Mucosa of rectum (tissue), 2 donors: ENCODE measurements at regions not wholly inside any gene's neighbourhood (a gene's known extent, or its start where the extent isn't known, plus 50 kb on each side); places are given as distances from the start of the nearest gene placed in this dataset.

Experiments used
- H3K27ac ChIP-seq, 2 donors: one replicate each; pipeline ENCODE4 v1.7.0; 2013; ENCODE audit warnings: inconsistent platforms in 2 of 2, low read depth in 2 of 2, low read length in 2 of 2
- H3K27me3 ChIP-seq, 2 donors: one replicate each; pipeline ENCODE4 v1.7.0; 2013; ENCODE audit warnings: low read length in 2 of 2; ENCODE audit not compliant: control insufficient read depth in 2 of 2, insufficient read depth in 2 of 2
- H3K36me3 ChIP-seq, 2 donors: one replicate each; pipeline ENCODE4 v1.7.0; 2013; ENCODE audit warnings: low read length in 2 of 2; ENCODE audit not compliant: control insufficient read depth in 2 of 2, insufficient read depth in 2 of 2
- H3K4me1 ChIP-seq, 2 donors: one replicate each; pipeline ENCODE4 v1.7.0; 2013; ENCODE audit warnings: low read length in 2 of 2, mild to moderate bottlenecking in 1 of 2; ENCODE audit not compliant: control insufficient read depth in 2 of 2, insufficient read depth in 2 of 2
- H3K4me3 ChIP-seq, 2 donors: one replicate each; pipeline ENCODE4 v1.7.0; 2013; ENCODE audit warnings: low read length in 2 of 2
- H3K9ac ChIP-seq, 2 donors: one replicate each; pipeline ENCODE4 v1.7.0; 2013; ENCODE audit warnings: low read length in 2 of 2, low read depth in 1 of 2, mild to moderate bottlenecking in 1 of 2
- H3K9me3 ChIP-seq, 2 donors: one replicate each; pipeline ENCODE4 v1.7.0; 2013; ENCODE audit warnings: low read length in 2 of 2; ENCODE audit not compliant: control insufficient read depth in 2 of 2
- donor health status: healthy.
- donor health status: Normal muscosa, but diverticular disease.

- Histone ChIP-seq H3K36me3 (no peaks in the 10 kb centered on the region), H3K27me3 (no peaks in the 10 kb centered on the region), H3K27ac (no peak overlapping the region), H3K9me3 (no peaks in the 10 kb centered on the region), H3K4me3 (no peak overlapping the region), H3K4me1 (no peaks in the 10 kb centered on the region), H3K9ac (no peak overlapping the region)
Measured at GRCh38 chrX:9087271-9088040, 53.5 kb upstream of the FAM9B start.

- no peak overlapping the region for H3K27ac ChIP-seq
- H3K36me3 ChIP-seq = no peaks in the 10 kb centered on the region
- H3K9ac ChIP-seq = no peak overlapping the region
- H3K9me3 ChIP-seq = no peaks in the 10 kb centered on the region
- H3K4me3 ChIP-seq = no peak overlapping the region
- no peaks in the 10 kb centered on the region for H3K27me3 ChIP-seq
- H3K4me1 ChIP-seq = no peaks in the 10 kb centered on the region
Measured at GRCh38 chrX:9088896-9089295, 55.0 kb upstream of the FAM9B start.

GRCh38 chrX:9090766-9091165 lies 56.8 kb upstream of the FAM9B start:
- no peak overlapping the region for H3K27ac ChIP-seq
- no peak overlapping the region for H3K9ac ChIP-seq
- H3K36me3 ChIP-seq = no peaks in the 10 kb centered on the region
- no peaks in the 10 kb centered on the region for H3K9me3 ChIP-seq
- H3K4me1 ChIP-seq = no peaks in the 10 kb centered on the region
- H3K27me3 ChIP-seq = no peaks in the 10 kb centered on the region
- H3K4me3 ChIP-seq = no peak overlapping the region

- H3K27ac ChIP-seq = no peak overlapping the region
- no peaks in the 10 kb centered on the region for H3K27me3 ChIP-seq
Measured at GRCh38 chrX:9091258-9091657, 57.3 kb upstream of the FAM9B start.

GRCh38 chrX:9102956-9103355 lies 69.0 kb upstream of the FAM9B start:
- H3K36me3 ChIP-seq = no peaks in the 10 kb centered on the region
- no peak overlapping the region for H3K27ac ChIP-seq

More at GRCh38 chrX:9091258-9091657, 57.3 kb upstream of the FAM9B start:
- no peak overlapping the region for H3K9ac ChIP-seq
- no peaks in the 10 kb centered on the region for H3K9me3 ChIP-seq
- no peaks in the 10 kb centered on the region for H3K4me1 ChIP-seq
- H3K4me3 ChIP-seq = no peak overlapping the region
- no peaks in the 10 kb centered on the region for H3K36me3 ChIP-seq

GRCh38 chrX:9108054-9108453 lies 74.1 kb upstream of the FAM9B start:
- H3K9ac ChIP-seq = no peak overlapping the region
- no peaks in the 10 kb centered on the region for H3K4me1 ChIP-seq
- no peaks in the 10 kb centered on the region for H3K27me3 ChIP-seq
- H3K27ac ChIP-seq = no peak overlapping the region
- H3K9me3 ChIP-seq = no peaks in the 10 kb centered on the region
- H3K36me3 ChIP-seq = no peaks in the 10 kb centered on the region
- H3K4me3 ChIP-seq = no peak overlapping the region

More at GRCh38 chrX:9102956-9103355, 69.0 kb upstream of the FAM9B start:
- Histone ChIP-seq H3K4me1 (no peaks in the 10 kb centered on the region), H3K27me3 (no peaks in the 10 kb centered on the region), H3K4me3 (no peak overlapping the region), H3K9me3 (no peaks in the 10 kb centered on the region), H3K9ac (no peak overlapping the region)

- no peaks in the 10 kb centered on the region for H3K36me3 ChIP-seq
- H3K4me1 ChIP-seq = no peaks in the 10 kb centered on the region
- no peak overlapping the region for H3K9ac ChIP-seq
- no peak overlapping the region for H3K4me3 ChIP-seq
- H3K27me3 ChIP-seq = no peaks in the 10 kb centered on the region
- H3K27ac ChIP-seq = no peak overlapping the region
- H3K9me3 ChIP-seq = no peaks in the 10 kb centered on the region
Measured at GRCh38 chrX:9110808-9111207, 76.9 kb upstream of the FAM9B start.

- Histone ChIP-seq H3K9ac (no peak overlapping the region), H3K27me3 (no peaks in the 10 kb centered on the region), H3K27ac (no peak overlapping the region)
Measured at GRCh38 chrX:9114245-9114644, 80.3 kb upstream of the FAM9B start.

GRCh38 chrX:9117851-9118250 lies 83.9 kb upstream of the FAM9B start:
- no peak overlapping the region for H3K27ac ChIP-seq
- H3K4me1 ChIP-seq = no peaks in the 10 kb centered on the region
- H3K36me3 ChIP-seq = no peaks in the 10 kb centered on the region
- no peak overlapping the region for H3K9ac ChIP-seq
- no peak overlapping the region for H3K4me3 ChIP-seq
- no peaks in the 10 kb centered on the region for H3K27me3 ChIP-seq
- no peaks in the 10 kb centered on the region for H3K9me3 ChIP-seq

More at GRCh38 chrX:9114245-9114644, 80.3 kb upstream of the FAM9B start:
- H3K36me3 ChIP-seq = no peaks in the 10 kb centered on the region
- no peak overlapping the region for H3K4me3 ChIP-seq
- no peaks in the 10 kb centered on the region for H3K4me1 ChIP-seq
- no peaks in the 10 kb centered on the region for H3K9me3 ChIP-seq

- no peaks in the 10 kb centered on the region for H3K27me3 ChIP-seq
- no peak overlapping the region for H3K4me3 ChIP-seq
- H3K36me3 ChIP-seq = no peaks in the 10 kb centered on the region
- H3K27ac ChIP-seq = no peak overlapping the region
- no peaks in the 10 kb centered on the region for H3K4me1 ChIP-seq
- H3K9ac ChIP-seq = no peak overlapping the region
- no peaks in the 10 kb centered on the region for H3K9me3 ChIP-seq
Measured at GRCh38 chrX:9122519-9123245, 88.8 kb upstream of the FAM9B start.
